Uterus (tissue), 2 donors: ENCODE measurements at regions not wholly inside any gene's neighbourhood (a gene's known extent, or its start where the extent isn't known, plus 50 kb on each side); places are given as distances from the start of the nearest gene placed in this dataset.

ENCODE experiments used
- POLR2A ChIP-seq, 2 donors: fragments of 450-650 bp; IDR thresholded peaks; one replicate each; pipeline ENCODE4 v1.6.1; 2016; ENCODE audit warnings: antibody characterized with exemption in 2 of 2, mild to moderate bottlenecking in 1 of 2, moderate library complexity in 1 of 2
- TF ChIP-seq, protein P1 (sequence below), 4 experiments: fragments of 200-600 bp in 2 of 4; fragments of 450-650 bp in 2 of 4; sonication (generic) in 2 of 4; IDR thresholded peaks; one replicate each; pipeline ENCODE4 v1.5.1; 2016 to 2019; ENCODE audit warnings: antibody characterized with exemption in 4 of 4, mild to moderate bottlenecking in 2 of 4, moderate library complexity in 1 of 4

DNA sequence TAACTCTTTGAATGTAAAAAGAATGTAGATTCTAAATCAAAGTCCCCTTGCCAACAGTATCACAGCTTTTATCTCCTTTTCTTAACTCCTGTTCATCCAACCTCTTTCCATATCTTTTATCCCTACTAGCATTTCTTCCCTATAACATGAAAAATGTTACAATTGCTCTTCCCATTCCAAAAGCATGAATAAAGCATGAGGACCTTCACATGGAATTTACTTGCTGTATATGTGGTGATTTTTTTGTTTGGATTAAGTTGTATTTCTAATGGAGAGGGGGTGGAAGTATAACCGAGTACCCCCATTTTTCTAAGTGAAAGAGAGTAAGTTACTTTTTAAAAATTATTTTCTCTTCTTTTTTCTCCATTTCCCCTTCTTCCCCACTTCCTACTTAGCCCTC is 94.9 kb upstream of the RBBP8 start:
- TF ChIP-seq, protein P1, sequence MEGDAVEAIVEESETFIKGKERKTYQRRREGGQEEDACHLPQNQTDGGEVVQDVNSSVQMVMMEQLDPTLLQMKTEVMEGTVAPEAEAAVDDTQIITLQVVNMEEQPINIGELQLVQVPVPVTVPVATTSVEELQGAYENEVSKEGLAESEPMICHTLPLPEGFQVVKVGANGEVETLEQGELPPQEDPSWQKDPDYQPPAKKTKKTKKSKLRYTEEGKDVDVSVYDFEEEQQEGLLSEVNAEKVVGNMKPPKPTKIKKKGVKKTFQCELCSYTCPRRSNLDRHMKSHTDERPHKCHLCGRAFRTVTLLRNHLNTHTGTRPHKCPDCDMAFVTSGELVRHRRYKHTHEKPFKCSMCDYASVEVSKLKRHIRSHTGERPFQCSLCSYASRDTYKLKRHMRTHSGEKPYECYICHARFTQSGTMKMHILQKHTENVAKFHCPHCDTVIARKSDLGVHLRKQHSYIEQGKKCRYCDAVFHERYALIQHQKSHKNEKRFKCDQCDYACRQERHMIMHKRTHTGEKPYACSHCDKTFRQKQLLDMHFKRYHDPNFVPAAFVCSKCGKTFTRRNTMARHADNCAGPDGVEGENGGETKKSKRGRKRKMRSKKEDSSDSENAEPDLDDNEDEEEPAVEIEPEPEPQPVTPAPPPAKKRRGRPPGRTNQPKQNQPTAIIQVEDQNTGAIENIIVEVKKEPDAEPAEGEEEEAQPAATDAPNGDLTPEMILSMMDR (IDR thresholded peaks at IDR 0.05) = no peak
- no peak for TF ChIP-seq POLR2A (IDR thresholded peaks at IDR 0.05)
